OCI-M2 (cell line): ENCODE measurements at regions not wholly inside any gene's neighbourhood (a gene's known extent, or its start where the extent isn't known, plus 50 kb on each side); places are given as distances from the start of the nearest gene placed in this dataset.

Experiments used
- DNase-seq: peaks from one replicate; lab custom pipeline; 2025; ENCODE audit not compliant: unreplicated experiment; lab: John Stamatoyannopoulos, UW

- DNase-seq = no peak
Measured at GRCh38 chr6:4591218-4591617, 185.0 kb upstream of the CDYL start.

GRCh38 chr6:4589295-4589694 is 186.9 kb upstream of the CDYL start:
- no peak for DNase-seq

DNA sequence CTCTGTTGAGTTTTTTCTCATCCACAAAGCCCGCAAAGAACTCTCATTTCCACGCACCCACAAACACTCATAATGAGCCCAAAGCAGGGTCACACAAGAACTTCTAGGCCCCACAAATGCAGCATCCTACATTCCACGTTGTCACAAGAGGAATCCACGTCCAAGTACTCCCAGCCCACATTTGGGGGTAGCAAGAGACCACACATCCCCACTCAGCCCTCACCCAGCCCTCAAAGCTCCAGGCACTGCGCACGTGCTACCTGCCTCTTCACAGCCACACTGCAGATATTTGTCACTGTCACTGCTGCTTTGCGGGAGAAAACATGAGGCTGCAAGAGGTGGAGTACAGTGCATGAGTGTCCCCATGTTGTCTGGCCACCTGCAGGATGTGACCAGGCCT is 187.6 kb upstream of the CDYL start:
- no peak for DNase-seq

DNA sequence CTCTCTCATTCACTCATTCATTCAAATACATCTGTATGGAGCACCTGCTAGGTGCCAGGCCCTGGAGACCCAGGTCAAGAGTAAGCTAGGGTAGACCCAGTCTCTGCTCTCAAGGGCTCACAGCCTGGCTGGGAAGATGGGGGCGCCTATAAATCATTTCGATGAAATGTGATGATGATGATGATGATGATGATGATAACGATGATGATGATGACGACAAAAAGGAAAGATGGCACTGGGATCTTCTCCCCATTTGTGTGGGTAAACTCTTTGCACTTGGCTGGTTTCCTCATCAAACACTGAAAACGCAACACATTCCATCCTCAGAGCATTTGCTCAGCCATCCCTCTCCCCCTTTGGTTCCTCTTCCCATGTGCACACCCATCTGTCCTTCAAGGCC is 188.0 kb upstream of the CDYL start:
- DNase-seq = no peak

- no peak for DNase-seq
Measured at GRCh38 chr6:4587171-4587570, 189.0 kb upstream of the CDYL start.

- DNase-seq = no peak
Measured at GRCh38 chr6:4586469-4586859, 189.7 kb upstream of the CDYL start.

GRCh38 chr6:4585682-4586468 is 190.3 kb upstream of the CDYL start:
- no peak for DNase-seq

- no peak for DNase-seq
Measured at GRCh38 chr6:4584801-4585200, 191.4 kb upstream of the CDYL start.

GRCh38 chr6:4582506-4583417 is 193.4 kb upstream of the CDYL start:
- no peak for DNase-seq

DNA sequence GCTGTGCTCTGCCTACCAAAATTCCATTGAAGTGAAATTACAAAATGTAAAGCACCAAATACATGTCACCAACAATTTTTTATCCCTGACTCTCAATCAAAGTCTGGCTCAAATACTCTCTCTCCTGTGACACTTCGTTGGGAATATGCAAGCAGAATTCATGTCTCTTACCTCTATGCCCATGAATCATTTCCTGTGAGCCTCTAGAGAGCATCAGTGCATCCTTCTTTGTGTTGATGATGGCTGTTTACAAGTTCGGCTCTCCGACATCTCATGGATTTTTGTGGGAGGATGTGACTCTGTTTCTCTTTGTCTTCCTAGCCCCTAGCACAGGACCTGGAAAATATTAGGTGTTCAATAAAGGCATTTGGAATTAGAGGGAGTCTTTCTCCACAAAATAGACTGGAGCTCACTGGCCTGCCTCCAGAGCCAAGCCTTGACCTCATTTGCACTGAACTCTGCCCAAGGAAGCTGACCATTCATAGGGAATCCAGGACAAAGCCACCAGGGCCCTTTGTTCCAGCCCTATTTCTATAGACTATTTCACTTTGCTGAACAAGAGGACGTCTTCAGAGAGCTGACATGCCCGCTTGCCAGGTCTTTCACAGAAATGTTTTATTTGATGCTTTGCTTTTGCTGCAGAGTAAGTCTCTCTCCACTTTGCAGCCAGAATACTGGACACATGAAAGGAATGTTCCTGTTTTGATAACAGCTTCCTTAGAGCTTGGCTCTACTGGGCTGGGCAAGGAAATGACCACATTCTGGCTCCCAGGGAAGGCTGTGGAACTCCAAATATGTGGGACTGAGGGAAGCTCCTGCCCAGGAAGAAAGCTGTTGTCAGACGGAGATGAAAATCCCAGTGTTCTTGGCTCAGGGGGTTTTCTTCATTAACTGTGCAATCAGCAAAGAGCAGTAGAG is 194.5 kb upstream of the CDYL start:
- DNase-seq = no peak

DNA sequence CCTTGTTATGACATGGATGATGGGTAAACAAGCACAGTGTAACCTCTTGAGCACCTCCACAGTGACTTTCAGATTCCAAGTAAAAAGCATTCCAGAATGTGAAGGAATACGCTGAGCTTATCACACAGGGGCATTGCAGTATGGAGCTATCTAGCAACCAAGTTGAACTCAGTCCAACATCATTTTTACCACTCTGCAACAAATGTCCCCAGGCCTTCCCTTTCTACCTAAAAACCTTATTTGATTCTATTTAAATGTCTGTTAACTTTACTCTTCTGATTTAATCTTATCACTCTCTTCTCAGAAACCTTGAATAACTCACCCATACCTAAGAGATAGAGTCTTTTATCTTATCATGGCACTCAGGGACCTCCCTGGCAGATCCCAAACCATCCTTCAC is 195.8 kb upstream of the CDYL start:
- no peak for DNase-seq

- DNase-seq = no peak
Measured at GRCh38 chr6:4577406-4577805, 198.8 kb upstream of the CDYL start.

- DNase-seq = no peak
Measured at GRCh38 chr6:4575714-4576113, 200.5 kb upstream of the CDYL start.

- no peak for DNase-seq
Measured at GRCh38 chr6:4574007-4574406, 202.2 kb upstream of the CDYL start.

DNA sequence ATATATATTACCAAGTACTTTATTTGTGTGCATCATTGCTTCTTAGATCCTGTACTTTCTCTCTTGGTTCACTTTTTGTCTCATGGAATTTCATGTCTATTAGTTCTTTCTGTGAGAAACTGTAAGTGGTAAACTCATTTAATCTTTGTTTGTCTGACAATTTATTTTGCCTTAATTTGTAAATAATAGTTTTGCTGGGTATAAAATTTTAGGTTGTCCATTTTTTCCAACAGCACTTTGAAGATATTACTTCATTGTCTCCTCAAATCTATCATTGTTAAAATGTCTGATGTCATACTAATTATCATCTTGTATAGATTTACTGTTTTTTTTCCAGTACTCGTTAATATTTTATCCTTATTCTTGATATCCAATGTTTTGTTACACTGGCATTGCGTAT is 205.2 kb upstream of the CDYL start:
- DNase-seq = no peak

DNA sequence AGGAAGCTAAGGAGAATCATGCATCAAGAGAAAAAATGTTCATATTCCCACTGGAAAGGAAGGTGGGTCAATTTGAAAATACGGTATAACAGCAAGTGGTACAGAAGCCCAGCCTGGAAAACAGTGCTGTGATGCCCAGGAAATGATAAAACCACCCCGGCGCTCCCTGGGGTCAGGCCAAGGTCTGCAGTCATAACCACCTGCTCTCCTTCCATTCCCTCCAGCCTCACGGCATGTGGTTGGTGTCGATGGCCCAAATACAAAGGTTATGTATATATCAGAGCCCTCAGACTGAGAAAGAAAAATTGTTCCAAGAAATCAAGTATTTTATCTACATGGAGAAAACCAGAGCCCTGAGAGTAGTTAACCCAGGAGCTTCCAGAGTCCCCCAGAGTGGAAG is 208.1 kb upstream of the CDYL start:
- no peak for DNase-seq

DNA sequence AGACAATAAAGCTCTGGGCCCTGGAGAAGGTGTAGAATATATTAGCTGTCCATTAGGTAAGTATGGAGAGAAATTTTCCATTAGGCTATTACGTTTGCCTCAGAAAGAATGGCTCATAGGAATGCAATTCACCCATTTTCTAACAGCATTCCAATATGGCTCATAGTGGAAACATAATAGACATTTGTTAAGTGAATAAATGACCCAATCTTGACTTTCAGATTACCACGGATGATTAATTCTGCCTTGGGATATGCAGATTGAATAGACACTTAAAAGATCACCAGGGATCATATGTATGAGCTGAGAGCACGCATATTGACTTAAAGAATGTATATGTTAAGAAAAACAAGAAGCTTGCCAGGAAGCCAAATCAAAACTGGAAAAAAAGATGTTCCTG is 209.1 kb upstream of the CDYL start:
- no peak for DNase-seq

DNA sequence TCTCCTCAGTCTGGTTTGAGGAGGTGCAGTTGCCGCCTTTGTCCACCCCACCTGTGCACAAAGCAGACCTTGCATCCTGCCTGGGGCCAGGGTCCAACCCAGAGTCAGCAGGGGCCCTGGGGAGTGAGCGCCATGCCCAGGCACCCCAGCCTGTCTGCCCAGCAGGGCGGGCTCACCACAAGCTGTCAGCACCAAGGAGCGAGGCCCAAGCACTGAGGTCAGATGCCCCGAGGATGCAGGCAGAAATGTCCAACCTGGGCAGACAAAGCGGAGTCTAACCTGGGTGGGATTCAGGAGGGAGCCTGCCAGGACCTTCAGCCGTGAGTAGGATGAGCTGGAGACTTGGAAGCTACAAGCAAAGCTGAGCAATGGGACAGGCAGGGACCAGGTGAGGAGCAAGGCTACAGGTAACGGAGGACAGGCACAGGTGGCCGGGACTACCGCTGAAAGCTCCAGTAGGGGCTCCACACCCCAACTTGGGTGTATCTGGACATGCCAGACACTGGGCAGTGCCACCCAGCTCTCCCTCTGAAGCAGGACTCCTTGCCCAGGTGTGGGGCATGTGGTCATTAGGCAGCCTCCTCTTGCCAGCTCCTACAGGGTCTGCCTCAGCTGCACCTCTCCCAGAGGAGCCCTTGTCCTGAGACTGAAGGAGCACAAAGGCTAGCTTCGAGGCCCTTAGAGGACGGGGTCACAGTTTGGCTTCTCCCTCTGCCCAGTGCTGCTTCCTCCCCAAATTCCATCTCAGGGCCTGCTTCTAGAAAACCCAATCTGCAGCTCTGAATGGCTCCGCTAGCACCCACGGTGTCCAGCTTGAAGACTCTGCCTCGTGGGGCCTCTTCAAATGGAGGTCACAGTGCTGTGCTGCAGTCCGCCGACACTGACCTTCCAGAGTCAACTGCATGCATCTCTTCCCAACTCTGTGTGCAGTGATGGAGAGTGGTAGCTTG is 210.6 kb upstream of the CDYL start:
- DNase-seq = no peak

DNA sequence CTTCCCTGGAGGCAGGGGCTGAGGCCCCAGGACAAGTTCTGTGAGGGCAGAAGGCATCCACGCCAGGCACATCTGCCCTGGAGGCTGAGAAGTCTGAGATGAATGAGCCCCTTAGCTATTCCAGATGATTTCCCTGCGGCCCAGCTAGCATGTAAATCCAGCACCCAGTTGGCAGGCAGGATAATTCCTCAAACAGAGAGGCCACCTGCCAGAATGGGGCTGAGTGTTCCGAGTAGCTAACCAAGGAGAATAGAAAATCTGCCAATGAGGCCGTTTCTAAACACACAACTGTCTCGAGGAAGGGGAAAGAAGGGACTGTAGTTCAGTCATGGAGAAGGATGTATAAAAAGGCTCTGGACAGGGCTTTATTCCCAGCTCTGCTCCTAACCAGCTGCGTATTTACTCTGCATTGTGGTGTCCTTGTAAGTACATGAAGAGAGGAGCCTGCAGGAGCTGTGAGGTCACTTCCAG is 211.4 kb upstream of the CDYL start:
- DNase-seq = no peak

- no peak for DNase-seq
Measured at GRCh38 chr6:4563877-4564276, 212.3 kb upstream of the CDYL start.
